ENCODE measurements at regions not wholly inside any gene's neighbourhood (a gene's known extent, or its start where the extent isn't known, plus 50 kb on each side); places are given as distances from the start of the nearest gene placed in this dataset.

- ChIA-PET POLR2A (no interaction called here), CTCF (interaction anchor here (0.6 kb wide), 1 partner anchor 9 kb away, joined by 3 read pairs; no protein-coding TSS in a partner anchor)
- Histone ChIP-seq H3K4me3 (ENCODE audit: low read depth, low read length) (no peak overlapping the region), H3K27ac (ENCODE audit: extremely low read depth, low read depth, low read length) (no peak overlapping the region), H3K4me1 (ENCODE audit: control insufficient read depth, insufficient read depth, low read length) (no peaks in the 10 kb centered on the region), H3K9me3 (ENCODE audit: control insufficient read depth, insufficient read depth, low read depth, low read length) (no peaks in the 10 kb centered on the region), H3K36me3 (ENCODE audit: control insufficient read depth in 2 of 2, insufficient read depth in 1 of 2, low read length in 2 of 2) (no peaks in the 10 kb centered on the region)
- peak; percentile 45; the same call in 1 of the 2 replicates for TF ChIP-seq EGR2 (tag by site-specific recombination; IDR thresholded peaks at IDR 0.05; ENCODE audit: low read depth)
- TF ChIP-seq ZSCAN5A (tag by site-specific recombination; IDR thresholded peaks at IDR 0.05), result no peak
- TF ChIP-seq ZNF184 (tag by site-specific recombination; IDR thresholded peaks at IDR 0.05), result no peak
- no peak for TF ChIP-seq ZNF239 (tag by site-specific recombination; IDR thresholded peaks at IDR 0.05)
Observed at GRCh38 chr15:26394801-26395200, 378.1 kb downstream of the GABRB3 start.

GRCh38 chr15:26392956-26393355 lies 379.9 kb downstream of the GABRB3 start:
- Histone ChIP-seq H3K4me1 (ENCODE audit: control insufficient read depth, insufficient read depth, low read length) (no peaks in the 10 kb centered on the region), H3K9me3 (ENCODE audit: control insufficient read depth, insufficient read depth, low read depth, low read length) (no peaks in the 10 kb centered on the region), H3K36me3 (ENCODE audit: control insufficient read depth in 2 of 2, insufficient read depth in 1 of 2, low read length in 2 of 2) (no peaks in the 10 kb centered on the region), H3K27ac (ENCODE audit: extremely low read depth, low read depth, low read length) (no peak overlapping the region), H3K4me3 (ENCODE audit: low read depth, low read length) (no peak overlapping the region)
- ChIA-PET POLR2A (no interaction called here), CTCF (no interaction called here)
- TF ChIP-seq ZNF514 (tag by site-specific recombination; IDR thresholded peaks at IDR 0.05) (no peak), ZBTB17 (tag by site-specific recombination; IDR thresholded peaks at IDR 0.05) (no peak), BCL11A (tag by site-specific recombination; IDR thresholded peaks at IDR 0.05; ENCODE audit: low read depth) (no peak), ZNF768 (tag by site-specific recombination; IDR thresholded peaks at IDR 0.05) (no peak), ZNF248 (tag by site-specific recombination; IDR thresholded peaks at IDR 0.05) (no peak), KLF9 (tag by site-specific recombination; IDR thresholded peaks at IDR 0.05; ENCODE audit: low read depth) (no peak), ZNF521 (tag by site-specific recombination; IDR thresholded peaks at IDR 0.05) (no peak), ZBTB21 (tag by site-specific recombination; IDR thresholded peaks at IDR 0.05) (no peak), ZXDB (tag by site-specific recombination; IDR thresholded peaks at IDR 0.05) (no peak), KLF1 (tag by site-specific recombination; IDR thresholded peaks at IDR 0.05) (no peak), ZSCAN4 (tag by site-specific recombination; IDR thresholded peaks at IDR 0.05) (no peak)

- H3K36me3 ChIP-seq (ENCODE audit: control insufficient read depth in 2 of 2, insufficient read depth in 1 of 2, low read length in 2 of 2), result no peaks in the 10 kb centered on the region
- CTCF ChIA-PET, result interaction anchor here (0.6 kb wide), 1 partner anchor 25 kb away, joined by 4 read pairs; no protein-coding TSS in a partner anchor
- H3K27ac ChIP-seq (ENCODE audit: extremely low read depth, low read depth, low read length), result no peak overlapping the region
- H3K4me3 ChIP-seq (ENCODE audit: low read depth, low read length), result no peak overlapping the region
- POLR2A ChIA-PET, result no interaction called here
- no peaks in the 10 kb centered on the region for H3K4me1 ChIP-seq (ENCODE audit: control insufficient read depth, insufficient read depth, low read length)
- no peaks in the 10 kb centered on the region for H3K9me3 ChIP-seq (ENCODE audit: control insufficient read depth, insufficient read depth, low read depth, low read length)
- TF ChIP-seq ZBTB26 (tag by site-specific recombination; optimal IDR thresholded peaks at IDR 0.05) (no peak), ZSCAN4 (tag by site-specific recombination; IDR thresholded peaks at IDR 0.05) (no peak), ZNF768 (tag by site-specific recombination; IDR thresholded peaks at IDR 0.05) (no peak), ZNF830 (tag by site-specific recombination; IDR thresholded peaks at IDR 0.05; ENCODE audit: low read depth) (no peak), KLF7 (tag by site-specific recombination; IDR thresholded peaks at IDR 0.05; ENCODE audit: borderline replicate concordance) (no peak), ZNF677 (tag by site-specific recombination; IDR thresholded peaks at IDR 0.05) (no peak), ZSCAN18 (tag by site-specific recombination; IDR thresholded peaks at IDR 0.05) (no peak), SP7 (tag by site-specific recombination; IDR thresholded peaks at IDR 0.05) (no peak), ZNF645 (tag by site-specific recombination; IDR thresholded peaks at IDR 0.05) (no peak), BCL6B (tag by site-specific recombination; IDR thresholded peaks at IDR 0.05) (no peak)
Observed at GRCh38 chr15:26391567-26392194, 381.2 kb downstream of the GABRB3 start.

Measured in HEK293 (cell line).